T47D (cell line): ENCODE measurements at regions not wholly inside any gene's neighbourhood (a gene's known extent, or its start where the extent isn't known, plus 50 kb on each side); places are given as distances from the start of the nearest gene placed in this dataset.

Experiments used
- DNase-seq, 2 experiments: peaks; one replicate each; pipeline versions ENCODE4 v3.0.0 to v3.0.0-alpha.2; 2011 to 2012; ENCODE audit warnings: low read depth in 1 of 2, low spot score in 1 of 2
- JUND ChIP-seq: IDR thresholded peaks from 2 replicates; pipeline ENCODE4 v1.6.1; 2012; ENCODE audit warnings: low read depth
- in situ Hi-C: cut with HindIII; loops from 2 replicates; pipeline ENCODE4 v1.10.0; 2016; ENCODE audit warnings: low sequenced_read_pairs, low pct_unique_long_range_greater_than_20kb

DNA sequence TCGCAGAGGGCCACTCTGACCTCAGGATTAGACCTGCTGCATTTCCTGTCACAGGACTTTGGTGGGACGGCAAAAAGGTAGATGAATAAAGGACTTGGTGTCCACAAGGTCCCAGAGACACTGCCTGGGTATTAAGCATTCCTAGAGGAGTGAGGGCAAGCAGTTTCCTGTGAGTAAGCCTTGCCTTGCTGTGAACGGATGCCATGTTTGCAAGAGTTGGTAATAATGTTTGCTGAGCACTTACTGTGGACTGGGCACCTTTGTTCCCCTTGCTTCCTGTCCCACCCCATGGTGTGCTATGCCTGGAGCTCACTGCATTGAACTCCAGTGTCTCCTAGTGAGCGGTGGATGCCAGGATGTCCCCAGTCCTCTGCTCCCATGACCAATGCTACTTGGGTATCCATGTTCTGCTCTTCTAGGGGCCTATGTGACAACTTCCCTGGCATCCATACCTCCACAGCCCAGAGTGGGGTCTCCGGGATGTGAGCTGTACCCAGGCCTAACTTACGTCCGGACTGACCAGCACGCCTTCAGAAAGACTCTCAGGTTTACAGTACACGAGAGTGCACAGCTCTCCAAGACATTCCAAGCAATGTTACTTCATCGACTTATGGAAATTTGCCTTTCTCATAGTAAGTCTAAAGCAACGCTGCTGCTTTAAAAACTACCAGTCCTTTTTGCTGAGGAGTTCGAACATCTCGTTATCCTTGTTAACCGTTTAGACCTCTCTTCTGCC is 95.5 kb upstream of the MSX1 start:
- no peak for DNase-seq
- in situ Hi-C loops: no loop called here
- no peak for TF ChIP-seq JUND

DNA sequence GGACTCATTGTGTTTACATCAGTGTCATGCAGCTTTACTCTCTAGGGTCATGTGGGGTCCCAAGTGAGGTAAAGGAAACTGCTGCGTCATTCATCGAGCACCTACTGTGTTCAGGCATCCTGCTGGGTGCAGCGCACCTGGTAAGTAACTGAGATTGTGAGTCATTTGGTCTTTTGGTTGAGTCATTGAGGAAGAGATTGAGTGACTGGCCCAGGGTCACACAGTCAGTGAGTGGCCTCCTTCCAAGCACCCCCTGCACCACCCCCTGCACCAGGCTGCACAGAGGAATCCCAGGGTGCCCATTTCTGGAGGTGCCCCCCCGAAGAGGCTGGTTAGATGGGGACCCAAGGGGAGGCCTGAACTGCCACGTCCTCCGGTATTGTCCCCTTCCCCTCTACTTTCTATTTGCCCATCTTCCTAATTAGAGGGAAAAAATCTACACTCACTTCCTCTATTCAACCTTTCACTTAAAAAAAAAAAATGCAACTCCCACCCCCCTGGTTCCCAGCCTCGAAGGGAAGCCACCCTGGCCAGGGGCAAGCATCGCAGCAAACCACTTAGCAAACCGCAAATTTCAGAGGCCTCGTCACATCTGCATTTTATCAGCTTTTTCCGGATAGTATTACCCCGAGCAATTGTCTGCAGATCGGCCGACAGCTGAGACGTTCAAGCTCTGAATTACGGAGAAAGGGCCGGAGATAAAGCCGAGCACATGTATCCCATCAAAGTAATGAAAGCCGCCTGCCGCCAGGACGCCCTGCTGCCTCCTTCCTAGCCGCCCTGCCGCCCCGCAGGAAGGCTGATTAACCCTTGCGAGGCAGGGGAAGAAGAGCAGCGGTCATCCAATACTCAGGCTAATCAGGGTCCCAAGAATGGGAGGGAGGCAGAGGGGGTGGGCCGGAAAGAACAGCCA is 96.3 kb upstream of the MSX1 start:
- in situ Hi-C loops: no loop called here
- TF ChIP-seq JUND: no peak
- DNase-seq: no peak

DNA sequence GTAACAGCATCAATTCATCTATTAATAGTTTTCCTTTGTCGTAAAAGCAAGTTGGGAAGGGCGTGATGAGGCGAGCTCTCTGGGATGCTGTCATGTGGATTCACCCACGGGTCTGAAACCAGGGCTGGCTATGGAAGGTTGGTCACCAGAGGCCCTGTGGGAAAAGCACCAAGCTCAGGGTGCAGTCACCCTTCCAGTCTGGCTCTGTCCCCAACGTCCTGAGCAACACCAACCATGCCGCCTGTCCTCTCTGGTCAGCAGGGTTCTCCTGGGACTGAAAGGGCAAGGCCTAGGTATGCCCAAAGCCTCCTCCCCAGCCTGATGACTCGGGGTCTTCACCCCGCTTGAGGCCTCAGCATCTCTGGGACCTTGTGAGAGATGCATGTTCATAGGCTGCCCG is 97.2 kb upstream of the MSX1 start:
- no peak for DNase-seq
- in situ Hi-C loops: no loop called here
- no peak for TF ChIP-seq JUND

DNA sequence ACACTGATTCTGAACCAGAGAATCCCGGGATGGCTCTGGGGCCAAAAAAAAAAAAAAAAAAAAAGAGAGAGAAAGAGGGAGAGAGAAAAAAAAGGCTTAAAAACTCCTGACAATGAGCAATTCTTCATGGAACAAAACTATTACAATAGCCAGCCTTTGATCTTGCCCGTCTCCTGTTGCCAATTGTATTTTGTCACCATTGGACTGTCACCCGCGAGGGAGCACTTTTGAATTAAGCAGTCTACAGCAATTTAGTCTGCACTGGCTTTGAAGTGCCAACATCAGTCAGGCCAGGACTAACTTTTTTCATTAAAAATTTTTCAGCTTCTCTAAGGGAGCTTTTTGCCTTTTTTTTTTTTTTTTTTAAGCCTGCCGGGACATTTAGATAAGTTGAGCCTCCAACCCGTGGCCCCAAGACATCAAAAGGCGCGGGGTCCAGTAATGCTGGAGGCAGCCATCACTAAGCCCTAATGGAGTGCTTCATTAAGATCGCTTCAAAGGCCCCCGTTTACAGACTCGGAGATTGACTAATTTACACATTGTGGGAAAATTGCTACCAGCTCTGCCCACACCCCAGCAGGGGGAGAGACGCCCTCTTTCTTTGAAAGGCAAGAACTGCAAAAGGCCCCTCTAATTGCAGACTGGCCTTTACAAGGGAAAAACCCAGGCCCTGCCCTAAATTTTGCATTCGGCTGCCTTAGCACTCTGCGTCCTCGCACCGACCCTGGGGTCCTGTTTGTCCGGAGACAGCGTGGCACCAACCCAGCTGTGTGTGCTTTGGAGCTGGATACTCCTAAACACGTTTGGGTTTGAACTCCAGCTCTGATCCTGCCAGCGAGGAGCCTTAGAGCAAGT is 98.1 kb upstream of the MSX1 start:
- DNase-seq: no peak
- TF ChIP-seq JUND: no peak
- in situ Hi-C loops: no loop called here

DNA sequence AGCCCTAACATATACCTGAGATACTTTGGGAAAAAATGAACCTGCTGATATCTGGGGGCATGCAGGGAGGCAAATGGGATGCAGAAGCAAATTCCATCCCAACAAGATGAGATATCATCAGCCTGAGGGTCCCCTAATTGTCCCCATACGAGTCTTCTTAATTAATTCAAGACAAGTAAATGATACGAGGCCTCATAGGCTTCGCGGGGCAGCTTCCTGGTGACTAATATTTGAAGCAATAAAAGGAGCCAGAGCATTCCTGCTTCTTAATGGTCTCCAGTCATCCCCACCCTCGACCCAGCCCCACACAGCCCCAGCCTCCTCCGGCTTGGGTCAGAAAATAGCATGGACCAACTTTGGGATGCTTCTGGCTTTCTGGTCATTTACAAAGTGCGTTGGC is 99.6 kb upstream of the MSX1 start:
- in situ Hi-C loops: no loop called here
- no peak for DNase-seq
- TF ChIP-seq JUND: no peak

DNA sequence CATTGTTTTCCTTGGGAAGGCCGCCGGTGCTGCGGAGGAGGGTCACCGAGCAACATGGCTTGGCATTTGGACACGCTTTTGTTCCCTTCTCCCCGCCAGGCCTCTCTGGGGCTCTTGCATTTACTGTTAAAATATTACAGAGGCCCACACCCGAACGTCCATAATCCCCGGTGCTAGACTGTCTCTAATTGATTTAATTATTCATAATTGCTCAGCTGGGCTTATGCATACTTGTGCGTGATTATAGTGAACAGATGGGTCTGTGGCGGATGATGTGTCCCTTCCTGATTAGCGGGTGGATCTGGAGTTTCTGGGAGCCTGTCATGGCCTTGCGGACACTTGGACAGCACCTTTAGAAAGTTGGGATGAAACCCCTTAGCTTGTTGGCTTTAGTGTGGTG is 100.2 kb upstream of the MSX1 start:
- no peak for TF ChIP-seq JUND
- in situ Hi-C loops: no loop called here

DNA sequence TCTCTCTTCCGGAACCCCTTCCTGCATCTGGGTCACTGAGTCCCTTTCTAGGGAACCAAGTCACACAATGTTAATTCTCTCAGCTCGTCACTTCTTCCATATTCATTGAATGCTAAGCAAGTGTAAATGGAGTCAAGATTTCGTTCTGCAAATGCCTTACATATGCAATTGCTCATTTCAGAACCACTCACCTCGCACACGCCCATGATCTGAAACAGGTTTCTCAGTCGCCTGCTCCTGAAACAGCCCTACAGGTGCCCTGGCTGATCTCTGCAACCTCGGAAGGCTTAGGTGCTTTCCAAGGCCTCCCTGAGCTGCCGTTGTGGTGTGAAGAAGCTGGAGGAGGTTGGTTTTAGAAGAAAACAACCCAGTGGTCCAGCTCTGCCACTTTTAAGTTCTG is 100.8 kb upstream of the MSX1 start:
- DNase-seq: no peak
- no peak for TF ChIP-seq JUND
- in situ Hi-C loops: no loop called here

More for the DNA sequence above, 100.2 kb upstream of the MSX1 start:
- no peak for DNase-seq

DNA sequence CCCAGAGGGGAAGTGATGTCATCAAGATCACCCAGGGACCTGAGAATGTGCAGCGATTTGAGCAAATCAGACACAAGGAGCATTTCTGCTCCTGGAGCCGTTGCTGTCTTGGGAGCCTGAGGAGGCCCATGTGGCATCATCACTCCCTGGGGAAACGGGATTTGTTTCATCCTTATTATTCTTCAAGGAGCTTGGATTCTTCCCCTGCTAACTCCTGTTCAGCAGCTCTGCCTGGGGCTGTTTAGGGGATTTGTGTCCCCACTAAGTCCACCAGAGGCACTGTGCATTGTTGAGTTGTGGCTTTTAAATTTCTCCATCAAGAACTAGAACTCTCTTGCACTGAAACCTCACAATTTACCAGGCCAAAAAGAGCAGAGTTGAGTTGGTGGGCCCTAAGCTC is 104.2 kb upstream of the MSX1 start:
- in situ Hi-C loops: no loop called here
- no peak for TF ChIP-seq JUND
- no peak for DNase-seq

DNA sequence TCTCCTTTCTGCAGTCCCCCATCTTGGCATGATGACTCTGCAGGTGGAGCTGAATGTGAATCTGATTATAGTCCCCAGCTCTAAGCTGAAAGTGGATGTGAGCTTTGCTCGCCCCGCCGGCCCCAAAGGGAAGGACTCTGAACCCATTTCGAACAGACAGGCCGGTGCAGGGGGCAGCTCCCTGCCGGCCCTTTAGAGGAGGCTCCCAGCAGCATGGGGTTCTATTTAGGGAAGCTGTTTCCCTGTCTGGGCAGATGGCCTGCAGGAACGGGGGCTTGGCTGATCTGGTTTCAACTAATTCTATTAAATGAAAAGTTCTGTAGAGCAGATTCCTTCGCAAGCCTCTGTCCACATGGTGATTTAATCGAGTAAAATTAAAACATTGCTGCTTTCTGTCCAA is 104.8 kb upstream of the MSX1 start:
- no peak for TF ChIP-seq JUND
- in situ Hi-C loops: no loop called here
- no peak for DNase-seq

DNA sequence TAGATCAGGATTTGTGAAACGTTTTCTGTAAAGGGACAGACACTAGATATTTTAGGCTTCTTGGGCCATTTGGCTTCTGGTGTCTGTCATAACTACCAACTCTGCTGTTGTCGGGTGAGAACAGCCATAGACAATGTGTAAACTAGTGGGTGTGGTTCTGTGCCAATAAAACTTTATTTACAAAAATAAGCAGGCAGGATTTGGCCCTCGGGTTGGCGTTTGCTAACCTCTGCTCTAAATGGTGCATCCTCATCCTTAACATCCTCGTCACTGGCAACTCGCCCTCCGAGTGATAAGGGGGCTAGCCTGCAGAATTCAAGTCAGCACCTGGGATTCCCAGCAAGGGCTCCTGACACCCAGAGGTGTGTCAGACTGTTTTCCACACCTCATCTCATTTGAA is 105.8 kb upstream of the MSX1 start:
- in situ Hi-C loops: no loop called here
- no peak for DNase-seq
- no peak for TF ChIP-seq JUND

DNA sequence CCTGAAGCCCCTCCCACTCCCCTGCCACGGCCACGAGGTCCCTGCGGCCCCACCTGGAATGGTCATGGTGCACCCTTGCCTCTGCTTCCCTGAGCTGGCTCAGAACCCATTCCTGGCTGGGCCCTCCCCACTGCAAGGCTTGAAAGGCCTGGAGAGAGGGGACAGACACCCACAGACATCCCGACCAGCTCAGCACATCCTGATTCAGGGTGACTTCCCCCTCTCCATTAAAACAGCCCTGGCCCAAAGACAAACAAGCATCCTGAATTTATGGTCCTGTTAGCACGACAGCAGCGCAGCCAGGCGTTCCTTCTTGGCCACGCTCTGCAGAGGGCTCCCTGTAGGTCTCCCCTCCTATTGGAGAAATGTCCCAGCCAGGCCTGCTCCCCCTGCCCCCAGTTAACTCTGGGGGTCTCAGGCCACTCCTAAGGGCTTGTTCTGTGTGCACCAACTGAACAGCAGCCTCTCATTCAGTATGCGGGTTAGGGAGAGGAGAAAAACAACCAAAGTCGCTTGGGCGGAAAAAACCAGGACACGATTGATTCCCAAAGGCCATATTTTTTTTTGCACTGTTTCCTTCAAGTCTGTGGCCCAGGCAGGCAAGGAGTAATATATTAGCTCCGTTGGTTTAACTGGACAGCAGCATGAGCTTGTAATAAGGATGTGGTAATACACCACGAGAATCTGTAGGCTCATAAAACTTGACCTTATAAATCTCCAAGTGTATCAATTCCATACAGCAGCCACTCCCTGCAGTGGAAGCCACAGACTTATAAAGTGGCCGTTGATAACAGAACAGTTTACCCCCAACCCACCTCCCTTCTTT is 106.7 kb upstream of the MSX1 start:
- DNase-seq: no peak
- in situ Hi-C loops: no loop called here

DNA sequence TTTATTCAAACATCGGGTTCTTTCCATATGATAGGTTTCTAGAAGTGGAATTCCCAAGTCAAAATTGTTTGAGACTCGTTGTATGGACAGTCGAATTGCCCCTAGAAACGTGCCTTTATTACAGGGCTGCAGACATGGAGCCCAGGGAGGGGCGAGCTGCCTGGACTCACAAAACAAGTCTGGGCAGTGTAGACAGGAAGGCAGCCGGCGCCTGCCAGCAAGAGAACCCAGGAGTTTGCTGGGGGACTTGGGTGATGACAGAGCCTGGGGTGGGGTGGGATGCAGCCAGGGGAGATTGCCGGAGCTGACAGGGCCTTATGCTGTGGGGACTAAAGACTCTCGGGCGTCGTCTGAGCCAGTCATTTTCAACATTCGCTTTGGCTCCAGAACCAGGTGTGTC is 107.4 kb upstream of the MSX1 start:
- peak in 1 of 2 experiments; percentile 15 for DNase-seq
- in situ Hi-C loops: no loop called here
- TF ChIP-seq JUND: no peak

More for the DNA sequence above, 106.7 kb upstream of the MSX1 start:
- TF ChIP-seq JUND: no peak
